Ectodermal cell (in vitro differentiated cells): ENCODE measurements at regions not wholly inside any gene's neighbourhood (a gene's known extent, or its start where the extent isn't known, plus 50 kb on each side); places are given as distances from the start of the nearest gene placed in this dataset.

Experiments
- H3K27ac ChIP-seq: 2 replicates; pipeline ENCODE4 v1.7.0; 2013; ENCODE audit warnings: mild to moderate bottlenecking, low read depth, low read length; ENCODE audit not compliant: insufficient read depth, poor library complexity, severe bottlenecking
- H3K27me3 ChIP-seq: 2 replicates; pipeline ENCODE4 v1.7.0; 2013; ENCODE audit warnings: mild to moderate bottlenecking, low read length; ENCODE audit not compliant: insufficient read depth, control insufficient read depth, poor library complexity, severe bottlenecking
- H3K36me3 ChIP-seq: one replicate; pipeline ENCODE4 v1.7.0; 2013; ENCODE audit warnings: low read length; ENCODE audit not compliant: control insufficient read depth, insufficient read depth
- H3K4me1 ChIP-seq: one replicate; pipeline ENCODE4 v1.7.0; 2013; ENCODE audit warnings: low read length; ENCODE audit not compliant: control insufficient read depth, insufficient read depth
- H3K4me3 ChIP-seq: 2 replicates; pipeline ENCODE4 v1.7.0; 2013; ENCODE audit warnings: low read depth, low read length, control low read depth; ENCODE audit not compliant: insufficient read depth
- H3K9me3 ChIP-seq: 2 replicates; pipeline ENCODE4 v1.7.0; 2013; ENCODE audit warnings: mild to moderate bottlenecking, low read length, moderate library complexity; ENCODE audit not compliant: control insufficient read depth
- WGBS, 2 experiments: methylation state at CpG; one replicate each; pipeline ENCODE4 v1.1.7; 2013; ENCODE audit warnings: missing lambda C conversion rate in 2 of 2; 5-methylcytosine and 5-hydroxymethylcytosine counted together

- H3K27ac ChIP-seq: no peak overlapping the region
- H3K9me3 ChIP-seq: peaks cover 3% of the 10 kb centered on the region
- H3K27me3 ChIP-seq: no peaks in the 10 kb centered on the region
- H3K4me1 ChIP-seq: no peaks in the 10 kb centered on the region
- no peak overlapping the region for H3K4me3 ChIP-seq
- H3K36me3 ChIP-seq: no peaks in the 10 kb centered on the region
- WGBS, 2 experiments: 60 to 61% methylated on average over 6 of the region's 7 CpGs
Measured at GRCh38 chr18:70931942-70932814, 643.3 kb downstream of the SOCS6 start.

GRCh38 chr18:70920840-70921374 lies 632.1 kb downstream of the SOCS6 start:
- no peaks in the 10 kb centered on the region for H3K36me3 ChIP-seq
- H3K9me3 ChIP-seq: peaks cover 6% of the 10 kb centered on the region
- no peak overlapping the region for H3K27ac ChIP-seq
- no peaks in the 10 kb centered on the region for H3K27me3 ChIP-seq
- no peak overlapping the region for H3K4me3 ChIP-seq
- 85 to 86% methylated on average over 4 of the region's 4 CpGs for WGBS, 2 experiments
- no peaks in the 10 kb centered on the region for H3K4me1 ChIP-seq

GRCh38 chr18:70907673-70908072 lies 618.8 kb downstream of the SOCS6 start:
- Histone ChIP-seq H3K36me3 (no peaks in the 10 kb centered on the region), H3K4me1 (no peaks in the 10 kb centered on the region), H3K27me3 (no peaks in the 10 kb centered on the region), H3K9me3 (no peaks in the 10 kb centered on the region), H3K27ac (no peak overlapping the region), H3K4me3 (no peak overlapping the region)
- 23 to 50% methylated on average over 1 to 2 of the region's 3 CpGs for WGBS, 2 experiments

- Histone ChIP-seq H3K4me1 (no peaks in the 10 kb centered on the region), H3K27ac (no peak overlapping the region), H3K9me3 (peaks cover 4% of the 10 kb centered on the region), H3K27me3 (no peaks in the 10 kb centered on the region), H3K36me3 (no peaks in the 10 kb centered on the region), H3K4me3 (no peak overlapping the region)
- WGBS, 2 experiments: 75% methylated on average over 1 of the region's 1 CpG; no CpG with 5 or more reads in 1 of the 2 experiments
Measured at GRCh38 chr18:70892381-70892780, 603.5 kb downstream of the SOCS6 start.

GRCh38 chr18:70870292-70870691 lies 581.4 kb downstream of the SOCS6 start:
- Histone ChIP-seq H3K27me3 (no peaks in the 10 kb centered on the region), H3K36me3 (no peaks in the 10 kb centered on the region), H3K4me1 (no peaks in the 10 kb centered on the region), H3K4me3 (no peak overlapping the region), H3K27ac (no peak overlapping the region), H3K9me3 (peaks cover 8% of the 10 kb centered on the region)
- WGBS, 2 experiments: no CpG with 5 or more reads among the region's 1 CpG

GRCh38 chr18:70848329-70848728 lies 559.5 kb downstream of the SOCS6 start:
- no peaks in the 10 kb centered on the region for H3K4me1 ChIP-seq
- WGBS, 2 experiments: 89% methylated on average over 7 of the region's 7 CpGs

GRCh38 chr18:70840649-70841048 lies 551.8 kb downstream of the SOCS6 start:
- Histone ChIP-seq H3K4me1 (no peaks in the 10 kb centered on the region), H3K9me3 (peaks cover 5% of the 10 kb centered on the region), H3K36me3 (no peaks in the 10 kb centered on the region), H3K27me3 (no peaks in the 10 kb centered on the region), H3K27ac (no peak overlapping the region), H3K4me3 (no peak overlapping the region)
- WGBS, 2 experiments: 72 to 86% methylated on average over 3 of the region's 3 CpGs

More at GRCh38 chr18:70848329-70848728, 559.5 kb downstream of the SOCS6 start:
- Histone ChIP-seq H3K4me3 (no peak overlapping the region), H3K27ac (no peak overlapping the region), H3K36me3 (no peaks in the 10 kb centered on the region), H3K27me3 (no peaks in the 10 kb centered on the region), H3K9me3 (no peaks in the 10 kb centered on the region)

GRCh38 chr18:70827632-70828031 lies 538.8 kb downstream of the SOCS6 start:
- Histone ChIP-seq H3K27me3 (no peaks in the 10 kb centered on the region), H3K4me1 (no peaks in the 10 kb centered on the region), H3K9me3 (peaks cover 7% of the 10 kb centered on the region), H3K36me3 (no peaks in the 10 kb centered on the region), H3K4me3 (no peak overlapping the region), H3K27ac (no peak overlapping the region)
- WGBS, 2 experiments: 77 to 78% methylated on average over 3 of the region's 3 CpGs

- no peak overlapping the region for H3K4me3 ChIP-seq
- no peaks in the 10 kb centered on the region for H3K36me3 ChIP-seq
- H3K27me3 ChIP-seq: no peaks in the 10 kb centered on the region
- H3K27ac ChIP-seq: no peak overlapping the region
- 87 to 92% methylated on average over 2 of the region's 2 CpGs for WGBS, 2 experiments
- no peaks in the 10 kb centered on the region for H3K9me3 ChIP-seq
- no peaks in the 10 kb centered on the region for H3K4me1 ChIP-seq
Measured at GRCh38 chr18:70826571-70826970, 537.7 kb downstream of the SOCS6 start.

- Histone ChIP-seq H3K27me3 (no peaks in the 10 kb centered on the region), H3K27ac (no peak overlapping the region), H3K36me3 (no peaks in the 10 kb centered on the region), H3K4me3 (no peak overlapping the region), H3K4me1 (no peaks in the 10 kb centered on the region), H3K9me3 (no peaks in the 10 kb centered on the region)
- WGBS, 2 experiments: 65 to 70% methylated on average over 3 of the region's 3 CpGs
Measured at GRCh38 chr18:70822691-70823090, 533.8 kb downstream of the SOCS6 start.
